SK-N-MC (cell line): ENCODE measurements at regions not wholly inside any gene's neighbourhood (a gene's known extent, or its start where the extent isn't known, plus 50 kb on each side); places are given as distances from the start of the nearest gene placed in this dataset.

ENCODE experiments used
- EZH2 ChIP-seq: fragments of 200-600 bp; sonication (generic); IDR thresholded peaks from one replicate; pipeline ENCODE4 v1.6.1; 2017; ENCODE audit warnings: antibody characterized with exemption
- POLR2AphosphoS5 ChIP-seq: IDR thresholded peaks from 2 replicates; pipeline ENCODE4 v1.6.1; 2012; ENCODE audit warnings: mild to moderate bottlenecking, low read depth, low read length, borderline replicate concordance

DNA sequence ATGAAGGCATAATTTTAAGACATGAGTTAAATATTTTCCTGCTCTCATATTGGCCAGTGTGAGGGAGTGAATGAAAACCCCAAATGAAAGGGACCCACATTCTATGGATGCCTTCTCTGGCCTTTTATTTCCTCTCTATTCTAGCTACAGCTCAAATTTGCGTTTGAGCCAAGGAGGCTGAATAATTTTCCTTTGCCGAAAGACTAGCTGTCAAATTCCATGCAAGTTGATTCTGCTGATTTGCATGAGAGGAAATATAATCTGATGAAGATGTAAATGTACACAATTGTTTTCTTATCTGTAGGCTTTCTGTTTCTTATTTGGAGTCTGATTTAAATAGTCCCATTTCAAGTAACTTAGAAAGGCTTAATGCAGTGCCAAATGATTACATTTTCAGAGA is 438.4 kb upstream of the SPRED2 start:
- no peak for TF ChIP-seq EZH2
- TF ChIP-seq POLR2AphosphoS5 = no peak
